Activated CD4-positive, alpha-beta T cell treated with anti-CD3 and anti-CD28 coated beads, Interleukin-2, amount 10 ng/mL, durations not matched to agents 7 days and 5 days (primary cell): ENCODE measurements at regions not wholly inside any gene's neighbourhood (a gene's known extent, or its start where the extent isn't known, plus 50 kb on each side); places are given as distances from the start of the nearest gene placed in this dataset.
"Not testable (repeated sequence)": the region's sequence is repeated elsewhere in the genome, so short reads cannot be mapped to it uniquely, and the experiment has no call there.

ENCODE experiments used
- CTCF ChIA-PET: fragments of 350-600 bp; sonication (Branson Sonifier 250); formaldehyde crosslinking; loops from one replicate; lab custom pipeline; 2021; ENCODE audit warnings: antibody characterized with exemption; lab: Charles Lee
- POLR2A ChIA-PET: fragments of 350-600 bp; sonication (Branson Sonifier 250); formaldehyde crosslinking; loops from one replicate; lab custom pipeline; 2021; ENCODE audit warnings: antibody characterized with exemption; lab: Charles Lee
- DNase-seq: peaks from one replicate; pipeline ENCODE4 v3.0.0-alpha.2; 2020
- H3K27ac Mint-ChIP-seq: one replicate; pipeline ENCODE4 v1.8.0; 2021; ENCODE audit warnings: mild to moderate bottlenecking, moderate library complexity, mixed read lengths
- H3K27me3 Mint-ChIP-seq: one replicate; pipeline ENCODE4 v1.8.0; 2021; ENCODE audit warnings: mixed read lengths
- H3K36me3 Mint-ChIP-seq: one replicate; pipeline ENCODE4 v1.8.0; 2021; ENCODE audit warnings: low read depth, mixed read lengths
- H3K4me1 Mint-ChIP-seq: one replicate; pipeline ENCODE4 v1.8.0; 2021; ENCODE audit warnings: mixed read lengths
- H3K4me3 Mint-ChIP-seq: one replicate; pipeline ENCODE4 v1.8.0; 2021; ENCODE audit warnings: mild to moderate bottlenecking, moderate library complexity, mixed read lengths
- H3K9me3 Mint-ChIP-seq: one replicate; pipeline ENCODE4 v1.8.0; 2021; ENCODE audit warnings: mixed read lengths

DNA sequence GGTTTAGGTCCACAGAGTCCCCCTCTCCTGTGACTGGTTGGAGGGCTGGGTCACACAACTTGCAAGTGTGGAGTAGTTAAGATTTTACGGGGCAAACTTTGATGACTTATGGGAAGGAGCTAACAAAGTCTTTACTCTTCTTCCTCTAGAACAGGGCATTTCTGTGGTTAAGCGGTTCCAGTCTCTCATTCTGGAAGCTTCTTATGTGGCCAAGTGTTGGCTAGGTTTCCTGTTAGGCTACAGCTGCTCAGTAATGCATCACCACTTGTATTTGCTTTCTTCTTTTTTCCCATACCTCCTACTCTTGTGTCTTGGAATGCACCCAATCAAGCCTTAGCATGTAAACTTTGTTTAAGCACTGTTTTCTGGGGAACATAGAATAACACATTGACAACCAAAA, 100.6 kb upstream of the PLAAT1 start:
- ChIA-PET POLR2A (no interaction called here), CTCF (no interaction called here)
- Mint-ChIP-seq H3K4me1 (no peaks in the 10 kb centered on the region), H3K9me3 (no peaks in the 10 kb centered on the region), H3K27ac (no peak overlapping the region), H3K36me3 (no peaks in the 10 kb centered on the region), H3K4me3 (no peak overlapping the region), H3K27me3 (no peaks in the 10 kb centered on the region)
- DNase-seq = no peak

DNA sequence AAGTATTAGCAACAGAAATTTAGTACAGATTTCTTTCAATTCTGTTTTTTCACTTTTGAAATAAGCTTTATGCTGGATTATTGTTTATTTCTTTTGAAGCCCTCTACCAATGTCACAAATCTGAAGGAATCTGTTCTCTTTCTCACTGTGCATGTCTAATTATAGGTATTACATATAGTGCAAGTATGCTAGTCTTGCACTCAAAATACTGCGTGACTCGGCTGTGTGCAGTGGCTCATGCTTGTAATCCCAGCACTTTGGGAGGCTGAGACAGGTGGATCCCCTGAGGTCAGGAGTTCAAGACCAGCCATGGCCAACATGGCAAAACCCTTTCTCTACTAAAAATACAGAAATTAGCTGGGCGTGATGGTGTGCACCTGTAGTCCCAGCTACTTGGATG, 95.8 kb upstream of the PLAAT1 start:
- Mint-ChIP-seq H3K4me1 (no peaks in the 10 kb centered on the region), H3K27ac (no peak overlapping the region), H3K27me3 (no peaks in the 10 kb centered on the region), H3K9me3 (no peaks in the 10 kb centered on the region), H3K36me3 (no peaks in the 10 kb centered on the region), H3K4me3 (no peak overlapping the region)
- DNase-seq = no peak
- CTCF ChIA-PET = no interaction called here
- POLR2A ChIA-PET = no interaction called here

GRCh38 chr3:193148688-193149473, 92.1 kb upstream of the PLAAT1 start:
- POLR2A ChIA-PET = no interaction called here
- Mint-ChIP-seq H3K4me3 (no peak overlapping the region), H3K4me1 (no peaks in the 10 kb centered on the region), H3K9me3 (no peaks in the 10 kb centered on the region), H3K27me3 (no peaks in the 10 kb centered on the region), H3K36me3 (no peaks in the 10 kb centered on the region), H3K27ac (no peak overlapping the region)
- CTCF ChIA-PET = no interaction called here
- no peak for DNase-seq

GRCh38 chr3:193149998-193150397, 91.0 kb upstream of the PLAAT1 start:
- H3K4me3 Mint-ChIP-seq = no peak overlapping the region
- no peaks in the 10 kb centered on the region for H3K4me1 Mint-ChIP-seq
- no peaks in the 10 kb centered on the region for H3K27me3 Mint-ChIP-seq
- H3K36me3 Mint-ChIP-seq = no peaks in the 10 kb centered on the region
- POLR2A ChIA-PET = no interaction called here
- no peak for DNase-seq
- no peaks in the 10 kb centered on the region for H3K9me3 Mint-ChIP-seq
- CTCF ChIA-PET = no interaction called here
- H3K27ac Mint-ChIP-seq = no peak overlapping the region

DNA sequence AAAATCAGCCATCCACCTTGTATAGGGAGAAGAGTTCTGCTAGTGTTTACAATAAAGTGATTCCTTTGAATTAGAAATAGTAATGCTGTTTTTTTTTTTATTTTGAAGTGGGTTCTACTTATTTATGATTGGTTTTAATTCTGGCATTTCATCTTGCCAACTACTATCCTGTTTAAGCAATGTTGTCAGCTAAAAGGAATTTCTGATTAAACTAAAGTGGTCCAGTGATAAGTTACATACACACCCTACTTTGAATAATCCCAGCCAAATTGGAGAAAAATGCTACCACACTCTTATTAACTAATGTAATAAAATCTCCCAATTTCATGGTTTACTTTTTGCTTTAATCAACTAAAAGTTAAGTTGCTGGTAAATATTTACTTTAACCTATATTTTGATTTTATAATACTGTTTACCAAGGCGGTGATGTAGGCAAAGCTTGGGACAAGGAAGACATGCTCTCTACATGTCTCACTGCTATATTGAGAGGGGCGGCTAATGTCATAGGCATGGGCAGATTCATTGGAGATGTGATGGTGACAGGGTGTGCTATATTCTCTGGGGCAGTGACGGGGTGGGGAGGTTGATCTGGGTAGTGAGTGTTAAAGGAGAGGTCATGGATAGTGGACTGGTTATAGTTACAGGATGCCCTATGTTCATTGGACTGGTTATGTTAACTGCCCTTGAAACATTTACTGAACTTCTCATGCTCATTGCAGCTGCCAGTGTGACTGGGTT, 85.8 kb upstream of the PLAAT1 start:
- POLR2A ChIA-PET, H3K4me1 Mint-ChIP-seq, H3K9me3 Mint-ChIP-seq, H3K36me3 Mint-ChIP-seq, H3K27me3 Mint-ChIP-seq, DNase-seq, H3K4me3 Mint-ChIP-seq, H3K27ac Mint-ChIP-seq: not testable (repeated sequence)
- CTCF ChIA-PET = interaction anchor here (1.4 kb wide), 1 partner anchor 12 kb away, joined by 3 read pairs; no protein-coding TSS in a partner anchor

DNA sequence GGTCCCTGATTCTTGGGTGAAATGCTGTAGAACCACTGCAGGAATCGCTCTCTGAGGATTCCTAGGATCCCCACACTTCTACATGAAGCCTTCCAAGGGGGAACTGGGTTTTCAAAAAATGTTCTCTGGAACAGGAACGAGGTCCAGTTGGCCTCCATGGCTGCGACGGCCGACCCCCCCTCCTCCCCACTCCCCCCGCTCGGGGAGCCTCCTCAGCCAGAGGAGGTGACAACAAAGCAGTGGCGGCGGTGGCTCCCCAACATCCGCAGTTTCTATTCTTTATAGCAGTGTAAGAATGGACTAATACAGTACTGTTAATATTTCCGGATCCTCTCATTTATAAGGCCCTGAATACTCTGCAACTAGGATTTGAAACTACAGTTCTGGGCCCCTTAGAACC, 84.0 kb upstream of the PLAAT1 start:
- H3K27me3 Mint-ChIP-seq = no peaks in the 10 kb centered on the region
- no peak for DNase-seq
- H3K36me3 Mint-ChIP-seq = no peaks in the 10 kb centered on the region
- ChIA-PET CTCF (interaction anchor here (1.3 kb wide), 1 partner anchor 13 kb away, joined by 4 read pairs; no protein-coding TSS in a partner anchor), POLR2A (no interaction called here)
- no peaks in the 10 kb centered on the region for H3K9me3 Mint-ChIP-seq
- H3K4me1 Mint-ChIP-seq = no peaks in the 10 kb centered on the region
- H3K4me3 Mint-ChIP-seq = no peak overlapping the region
- H3K27ac Mint-ChIP-seq = no peak overlapping the region

GRCh38 chr3:193165431-193166120, 75.4 kb upstream of the PLAAT1 start:
- no peaks in the 10 kb centered on the region for H3K9me3 Mint-ChIP-seq
- no peak overlapping the region for H3K27ac Mint-ChIP-seq
- CTCF ChIA-PET = no interaction called here
- DNase-seq = no peak
- POLR2A ChIA-PET = no interaction called here
- H3K4me3 Mint-ChIP-seq = no peak overlapping the region
- no peaks in the 10 kb centered on the region for H3K36me3 Mint-ChIP-seq
- no peaks in the 10 kb centered on the region for H3K27me3 Mint-ChIP-seq
- H3K4me1 Mint-ChIP-seq = no peaks in the 10 kb centered on the region

GRCh38 chr3:193168931-193169330, 72.1 kb upstream of the PLAAT1 start:
- POLR2A ChIA-PET = no interaction called here
- no peak overlapping the region for H3K27ac Mint-ChIP-seq
- no peaks in the 10 kb centered on the region for H3K27me3 Mint-ChIP-seq
- CTCF ChIA-PET = interaction anchor here (2.1 kb wide), 1 partner anchor 13 kb away, joined by 4 read pairs; no protein-coding TSS in a partner anchor
- no peaks in the 10 kb centered on the region for H3K36me3 Mint-ChIP-seq
- DNase-seq = no peak
- no peaks in the 10 kb centered on the region for H3K9me3 Mint-ChIP-seq
- no peaks in the 10 kb centered on the region for H3K4me1 Mint-ChIP-seq
- no peak overlapping the region for H3K4me3 Mint-ChIP-seq

DNA sequence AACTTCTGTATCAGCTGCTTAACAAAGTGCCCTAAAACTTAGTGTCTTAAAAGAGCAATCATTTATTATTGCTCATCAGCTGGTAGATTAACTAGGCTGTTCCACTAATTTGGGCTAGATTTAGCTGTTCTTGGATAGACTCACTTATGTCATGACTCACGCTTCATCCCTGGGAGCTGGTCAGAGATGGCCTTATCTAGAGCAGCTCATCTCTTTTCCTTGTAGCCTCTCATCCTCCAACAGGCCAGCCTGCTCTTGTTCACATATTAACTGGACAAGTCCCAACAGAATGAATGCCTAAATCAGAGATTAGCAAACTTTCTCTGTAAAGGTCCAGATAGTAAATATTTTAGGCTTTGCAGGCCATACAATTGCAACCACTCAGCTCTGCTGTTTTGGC, 66.9 kb upstream of the PLAAT1 start:
- no peak overlapping the region for H3K4me3 Mint-ChIP-seq
- H3K27me3 Mint-ChIP-seq = no peaks in the 10 kb centered on the region
- no peaks in the 10 kb centered on the region for H3K36me3 Mint-ChIP-seq
- POLR2A ChIA-PET = no interaction called here
- no peak for DNase-seq
- CTCF ChIA-PET = no interaction called here
- H3K9me3 Mint-ChIP-seq = no peaks in the 10 kb centered on the region
- H3K27ac Mint-ChIP-seq = no peak overlapping the region
- H3K4me1 Mint-ChIP-seq = no peaks in the 10 kb centered on the region

DNA sequence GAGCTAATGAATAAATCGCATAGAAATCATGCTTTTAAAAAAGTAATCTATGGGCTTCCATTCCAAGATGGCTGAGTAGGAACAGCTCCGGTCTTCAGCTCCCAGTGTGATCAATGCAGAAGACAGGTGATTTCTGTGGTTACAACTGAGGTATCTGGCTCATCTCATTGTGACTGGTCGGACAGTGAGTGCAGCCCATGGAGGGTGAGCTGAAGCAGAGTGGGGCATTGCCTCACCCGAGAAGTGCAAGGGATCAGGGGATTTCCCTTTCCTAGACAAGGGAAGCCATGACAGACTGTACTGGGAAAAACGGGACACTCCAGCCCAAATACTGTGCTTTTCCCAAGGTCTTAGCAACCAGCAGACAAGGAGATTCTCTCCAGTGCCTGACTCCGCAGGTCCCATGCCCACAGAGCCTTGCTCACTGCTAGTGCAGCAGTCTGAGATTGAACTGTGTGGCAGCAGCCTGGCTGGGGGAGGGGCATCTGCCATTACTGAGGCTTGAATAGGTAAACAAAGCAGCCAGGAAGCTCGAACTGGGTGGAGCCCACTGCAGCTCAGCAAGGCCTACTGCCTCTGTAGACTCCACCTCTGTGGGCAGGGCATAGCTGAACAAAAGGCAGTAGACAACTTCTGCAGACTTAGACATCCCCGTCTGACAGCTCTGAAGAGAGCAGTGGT, 61.5 kb upstream of the PLAAT1 start:
- DNase-seq, POLR2A ChIA-PET, H3K36me3 Mint-ChIP-seq, H3K9me3 Mint-ChIP-seq, H3K4me1 Mint-ChIP-seq, CTCF ChIA-PET, H3K27me3 Mint-ChIP-seq, H3K27ac Mint-ChIP-seq, H3K4me3 Mint-ChIP-seq: not testable (repeated sequence)

- Mint-ChIP-seq H3K9me3 (no peaks in the 10 kb centered on the region), H3K4me3 (no peak overlapping the region), H3K27ac (no peak overlapping the region), H3K27me3 (peaks cover 2% of the 10 kb centered on the region), H3K4me1 (no peaks in the 10 kb centered on the region), H3K36me3 (no peaks in the 10 kb centered on the region)
- ChIA-PET POLR2A (no interaction called here), CTCF (no interaction called here)
- no peak for DNase-seq
Observed at GRCh38 chr3:193187070-193187722, 53.8 kb upstream of the PLAAT1 start.

- ChIA-PET POLR2A (no interaction called here), CTCF (no interaction called here)
- H3K36me3 Mint-ChIP-seq = no peaks in the 10 kb centered on the region
- H3K27ac Mint-ChIP-seq = no peak overlapping the region
- no peak for DNase-seq
- peaks cover 2% of the 10 kb centered on the region for H3K27me3 Mint-ChIP-seq
- no peaks in the 10 kb centered on the region for H3K9me3 Mint-ChIP-seq
- no peak overlapping the region for H3K4me3 Mint-ChIP-seq
- H3K4me1 Mint-ChIP-seq = no peaks in the 10 kb centered on the region
Observed at GRCh38 chr3:193190146-193190786, 50.8 kb upstream of the PLAAT1 start.
